Activated CD8-positive, alpha-beta memory T cell treated with anti-CD3 and anti-CD28 coated beads, Interleukin-2, amount 10 ng/mL, durations not matched to agents 7 days and 5 days (primary cell): ENCODE measurements at regions not wholly inside any gene's neighbourhood (a gene's known extent, or its start where the extent isn't known, plus 50 kb on each side); places are given as distances from the start of the nearest gene placed in this dataset.

Experiments used
- ATAC-seq: fragments of 150-1000 bp; cut with Tn5 transposase; one replicate; pipeline ENCODE4 v1.10.0; 2021; ENCODE audit warnings: moderate library complexity
- CTCF ChIA-PET: fragments of 350-600 bp; sonication (Branson Sonifier 250); formaldehyde crosslinking; loops from one replicate; lab custom pipeline; 2021; ENCODE audit warnings: antibody characterized with exemption; lab: Charles Lee
- DNase-seq: peaks from one replicate; pipeline ENCODE4 v3.0.0-alpha.2; 2020
- H3K27ac Mint-ChIP-seq: one replicate; pipeline ENCODE4 v1.8.0; 2021; ENCODE audit warnings: mild to moderate bottlenecking, mixed read lengths
- H3K27me3 Mint-ChIP-seq: one replicate; pipeline ENCODE4 v1.8.0; 2021; ENCODE audit warnings: mixed read lengths
- H3K36me3 Mint-ChIP-seq: one replicate; pipeline ENCODE4 v1.8.0; 2021; ENCODE audit warnings: mild to moderate bottlenecking, mixed read lengths
- H3K4me1 Mint-ChIP-seq: one replicate; pipeline ENCODE4 v1.8.0; 2021; ENCODE audit warnings: mixed read lengths
- H3K4me3 Mint-ChIP-seq: one replicate; pipeline ENCODE4 v1.8.0; 2021; ENCODE audit warnings: mild to moderate bottlenecking, moderate library complexity, mixed read lengths
- H3K9me3 Mint-ChIP-seq: one replicate; pipeline ENCODE4 v1.8.0; 2022; ENCODE audit warnings: low read depth, mixed read lengths

DNA sequence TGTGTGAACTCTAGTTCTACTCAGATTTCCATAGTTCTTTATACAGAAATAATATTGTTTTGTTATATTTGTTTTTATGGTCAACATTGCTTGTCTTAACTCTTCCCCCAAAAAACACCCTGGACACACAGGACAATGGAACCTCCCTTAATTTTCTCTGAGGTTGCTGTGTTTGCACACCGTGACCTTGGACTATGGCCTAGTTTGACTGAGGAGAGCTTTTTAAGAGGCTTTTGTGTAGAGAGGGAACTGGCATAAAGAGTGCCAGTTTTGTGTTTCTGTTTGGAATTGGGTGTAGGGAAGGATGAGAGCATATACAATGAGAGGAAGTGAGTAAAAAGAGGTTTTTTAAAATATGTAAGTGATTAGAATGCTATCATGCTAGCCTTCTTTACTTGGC, 101.1 kb upstream of the MEF2C start:
- CTCF ChIA-PET = no interaction called here
- Mint-ChIP-seq H3K9me3 (no peaks in the 10 kb centered on the region), H3K27me3 (no peaks in the 10 kb centered on the region), H3K4me3 (no peak overlapping the region), H3K36me3 (no peaks in the 10 kb centered on the region), H3K4me1 (peaks cover 9% of the 10 kb centered on the region), H3K27ac (no peak overlapping the region)
- ATAC-seq (no peak), DNase-seq (no peak)

DNA sequence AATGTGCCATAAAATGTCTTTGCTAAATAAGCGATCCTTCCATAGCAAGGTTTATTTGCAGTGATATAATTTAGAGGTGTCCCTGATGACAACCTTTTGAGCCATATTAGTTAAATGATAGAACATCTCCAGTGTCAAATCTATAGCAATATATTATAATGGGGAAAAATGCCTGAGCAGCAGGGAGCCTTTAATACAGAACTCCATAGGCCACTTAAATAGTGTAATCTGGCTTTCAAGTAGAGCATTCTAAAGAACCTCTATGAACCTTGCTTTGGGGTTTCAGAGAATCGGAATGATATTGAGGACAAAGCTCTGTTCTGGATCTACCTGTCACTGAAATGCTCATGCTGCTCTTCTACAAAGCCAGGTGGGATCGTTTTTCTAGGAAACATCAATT, 96.7 kb upstream of the MEF2C start:
- DNase-seq = no peak
- H3K4me1 Mint-ChIP-seq = peaks cover 11% of the 10 kb centered on the region
- no peak for ATAC-seq
- H3K4me3 Mint-ChIP-seq = no peak overlapping the region
- CTCF ChIA-PET = no interaction called here
- no peaks in the 10 kb centered on the region for H3K27me3 Mint-ChIP-seq
- H3K9me3 Mint-ChIP-seq = no peaks in the 10 kb centered on the region
- no peaks in the 10 kb centered on the region for H3K36me3 Mint-ChIP-seq
- H3K27ac Mint-ChIP-seq = no peak overlapping the region

DNA sequence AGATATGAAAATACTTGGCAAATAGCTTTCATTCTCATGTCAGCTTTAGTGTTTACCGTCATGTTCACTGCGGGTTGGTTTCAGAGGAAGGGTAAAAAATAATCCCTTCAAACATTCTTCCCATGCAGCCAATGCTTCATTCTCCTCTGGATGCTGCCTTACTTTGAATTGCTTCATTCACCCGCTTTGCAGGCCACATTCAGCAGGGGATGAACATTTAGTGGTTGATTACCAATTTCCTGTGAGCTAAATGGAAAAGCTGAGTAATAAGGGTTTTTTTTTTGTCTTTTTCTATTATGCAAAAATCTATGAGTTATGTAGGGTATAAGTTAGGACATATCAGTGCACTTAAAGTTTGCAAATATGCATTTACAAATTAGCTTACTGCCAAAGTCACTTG, 96.3 kb upstream of the MEF2C start:
- DNase-seq = no peak

DNA sequence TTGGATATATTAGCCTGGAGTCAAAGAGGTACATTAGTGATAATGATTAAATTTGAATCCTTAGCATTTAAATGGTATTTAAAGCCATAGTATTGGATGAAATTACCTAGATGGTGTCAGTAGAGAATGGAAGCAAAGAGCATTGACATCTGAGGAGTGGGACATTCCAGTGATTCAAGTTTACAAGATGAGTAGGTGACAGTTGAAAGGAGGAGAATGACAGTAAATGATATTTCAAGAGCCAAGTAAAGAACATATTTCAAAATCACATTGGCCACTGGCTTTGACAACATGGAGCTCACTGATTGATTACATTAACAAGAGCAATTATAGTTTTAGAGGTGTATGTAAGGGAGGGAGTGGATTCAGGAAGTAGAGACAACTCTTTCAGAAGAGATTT, 93.9 kb upstream of the MEF2C start:
- Mint-ChIP-seq H3K36me3 (no peaks in the 10 kb centered on the region), H3K27me3 (no peaks in the 10 kb centered on the region), H3K4me1 (peaks cover 11% of the 10 kb centered on the region), H3K27ac (no peak overlapping the region), H3K9me3 (no peaks in the 10 kb centered on the region), H3K4me3 (no peak overlapping the region)
- CTCF ChIA-PET = no interaction called here
- ATAC-seq (no peak), DNase-seq (no peak)

More for the DNA sequence above, 96.3 kb upstream of the MEF2C start:
- Mint-ChIP-seq H3K4me3 (no peak overlapping the region), H3K4me1 (peaks cover 11% of the 10 kb centered on the region), H3K36me3 (no peaks in the 10 kb centered on the region), H3K27ac (no peak overlapping the region), H3K9me3 (no peaks in the 10 kb centered on the region), H3K27me3 (no peaks in the 10 kb centered on the region)
- CTCF ChIA-PET = no interaction called here
- peak; percentile 9 for ATAC-seq

DNA sequence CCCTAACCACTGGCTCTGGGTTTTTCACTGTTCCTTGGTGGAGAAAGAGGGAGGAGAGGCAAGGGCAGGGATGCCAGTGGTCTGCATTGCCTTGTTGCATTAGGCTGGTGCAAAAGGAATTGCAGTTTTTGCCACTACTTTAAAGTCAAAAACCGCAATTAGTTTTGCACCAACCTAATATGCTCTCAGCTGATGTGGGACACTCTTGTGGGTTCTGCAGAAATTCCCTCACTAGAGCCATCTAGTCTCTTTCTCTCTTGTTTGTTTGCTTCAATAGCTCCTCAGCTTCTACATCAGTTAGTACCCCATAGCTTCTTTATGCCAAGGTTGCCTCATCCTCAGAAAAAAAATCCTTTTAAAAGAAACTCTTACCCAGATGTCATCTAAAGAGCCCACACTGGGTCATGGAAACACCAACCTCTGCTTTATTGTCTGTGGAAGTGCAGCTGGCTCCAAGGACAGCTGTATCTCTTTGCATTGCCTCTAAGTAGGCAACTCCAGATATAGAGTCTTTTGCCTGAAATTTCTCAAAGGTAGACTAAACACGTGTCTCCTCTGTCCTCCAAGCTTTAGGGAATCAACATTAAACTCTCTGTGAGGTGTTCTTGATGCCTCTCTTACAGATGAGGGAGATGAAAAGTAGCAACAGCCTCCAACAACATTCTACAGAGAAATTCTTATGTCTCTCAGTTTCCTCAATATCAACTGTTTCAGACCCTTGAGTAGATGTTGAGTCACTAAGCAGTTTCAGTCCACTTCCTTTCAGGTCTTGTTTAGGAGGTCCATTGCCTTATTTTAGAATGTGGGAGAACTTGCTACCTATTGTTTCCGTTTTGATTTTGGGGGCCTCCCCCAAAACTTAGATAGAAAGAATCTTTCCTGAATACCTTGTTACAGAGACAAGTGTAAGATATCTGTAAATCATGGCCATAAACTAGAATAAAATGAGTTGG, 84.9 kb upstream of the MEF2C start:
- Mint-ChIP-seq H3K27me3 (no peaks in the 10 kb centered on the region), H3K4me1 (no peaks in the 10 kb centered on the region), H3K36me3 (no peaks in the 10 kb centered on the region), H3K9me3 (peaks cover 2% of the 10 kb centered on the region), H3K27ac (no peak overlapping the region), H3K4me3 (no peak overlapping the region)
- no peak for DNase-seq
- no peak for ATAC-seq
- CTCF ChIA-PET = no interaction called here

DNA sequence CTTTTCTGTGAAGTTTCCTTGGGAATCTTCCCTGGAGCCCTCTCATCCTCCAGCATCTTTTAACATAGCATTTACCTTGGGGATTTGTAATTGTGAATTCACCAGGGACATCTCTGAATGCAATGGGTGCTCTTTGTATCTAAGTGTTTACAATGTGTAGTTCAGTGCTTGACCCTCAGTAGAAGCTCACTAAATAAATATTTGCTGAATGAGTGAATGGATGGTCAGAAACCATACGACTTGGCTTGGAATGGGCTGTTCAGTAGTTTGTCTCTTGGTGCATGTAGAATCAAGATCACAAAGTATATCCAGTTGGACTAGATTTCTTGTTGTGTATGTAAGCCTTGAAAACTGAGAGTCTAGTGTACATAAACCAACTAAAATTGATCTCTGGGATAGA, 81.8 kb upstream of the MEF2C start:
- H3K4me3 Mint-ChIP-seq = no peak overlapping the region
- DNase-seq (no peak), ATAC-seq (no peak)
- H3K36me3 Mint-ChIP-seq = no peaks in the 10 kb centered on the region
- no peaks in the 10 kb centered on the region for H3K27me3 Mint-ChIP-seq
- peaks cover 2% of the 10 kb centered on the region for H3K9me3 Mint-ChIP-seq
- H3K4me1 Mint-ChIP-seq = no peaks in the 10 kb centered on the region
- CTCF ChIA-PET = no interaction called here
- no peak overlapping the region for H3K27ac Mint-ChIP-seq

DNA sequence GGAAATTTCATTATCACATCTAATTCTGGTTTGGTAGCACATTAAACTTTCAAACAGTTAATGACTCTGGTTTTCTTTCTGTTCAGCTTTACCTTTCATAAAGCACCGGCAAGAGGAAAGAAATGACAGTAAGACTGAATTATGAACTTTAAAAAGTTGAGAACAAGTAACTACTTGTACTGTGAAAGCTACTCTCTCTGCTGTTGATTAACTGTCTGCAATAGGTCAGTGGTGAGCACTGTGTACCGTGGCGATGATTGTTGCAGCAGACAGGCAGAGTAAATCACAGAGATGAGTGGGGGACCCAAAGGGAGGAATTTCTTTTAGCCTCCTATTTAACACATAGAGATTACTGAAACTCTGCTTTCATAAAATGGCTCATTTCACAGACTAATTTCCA, 74.0 kb upstream of the MEF2C start:
- no peaks in the 10 kb centered on the region for H3K9me3 Mint-ChIP-seq
- CTCF ChIA-PET = no interaction called here
- no peak for DNase-seq
- no peak overlapping the region for H3K27ac Mint-ChIP-seq
- H3K4me1 Mint-ChIP-seq = no peaks in the 10 kb centered on the region
- no peak overlapping the region for H3K4me3 Mint-ChIP-seq
- ATAC-seq = no peak
- no peaks in the 10 kb centered on the region for H3K27me3 Mint-ChIP-seq
- H3K36me3 Mint-ChIP-seq = no peaks in the 10 kb centered on the region

DNA sequence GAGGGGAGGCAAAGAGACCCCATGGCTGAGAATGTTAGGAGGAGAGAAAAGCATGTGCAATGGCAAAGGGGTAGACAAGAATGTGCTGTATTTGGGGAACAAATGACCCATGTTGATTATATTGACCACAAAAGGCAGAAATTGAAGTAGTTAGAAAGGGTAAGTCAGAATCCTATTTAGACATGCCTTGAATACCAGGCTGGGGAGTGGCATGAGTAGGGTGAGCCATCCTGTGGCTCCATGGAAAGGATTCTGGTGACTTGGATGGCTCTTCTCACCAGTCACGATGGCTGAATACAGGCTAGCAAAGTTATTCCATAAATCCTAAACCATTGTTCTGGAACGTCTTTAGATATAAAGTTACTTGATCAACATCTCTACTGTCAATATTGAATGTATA, 73.4 kb upstream of the MEF2C start:
- ATAC-seq (no peak), DNase-seq (no peak)
- Mint-ChIP-seq H3K4me1 (no peaks in the 10 kb centered on the region), H3K36me3 (no peaks in the 10 kb centered on the region), H3K9me3 (no peaks in the 10 kb centered on the region), H3K27me3 (no peaks in the 10 kb centered on the region), H3K27ac (no peak overlapping the region), H3K4me3 (no peak overlapping the region)
- CTCF ChIA-PET = no interaction called here

DNA sequence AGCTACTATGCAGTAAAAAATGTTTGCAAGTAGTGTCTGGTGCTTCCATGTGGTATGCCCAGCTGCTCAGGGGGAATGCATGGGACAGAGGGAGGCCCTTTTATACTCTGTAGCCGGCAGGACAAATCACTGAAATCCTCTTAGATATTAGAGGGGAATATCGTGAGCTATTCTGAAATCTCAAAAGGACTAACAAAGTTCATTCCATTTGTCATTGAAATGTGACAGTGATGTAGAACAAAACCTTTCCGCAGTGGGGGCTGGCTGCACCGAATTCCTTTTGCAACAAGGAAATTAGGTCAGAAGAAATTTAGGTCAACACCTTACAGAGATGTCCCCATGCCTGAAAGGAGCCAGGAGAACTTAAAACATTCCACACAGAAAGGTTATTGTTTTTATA, 72.4 kb upstream of the MEF2C start:
- ATAC-seq = no peak
- CTCF ChIA-PET = no interaction called here
- no peaks in the 10 kb centered on the region for H3K9me3 Mint-ChIP-seq
- no peak overlapping the region for H3K4me3 Mint-ChIP-seq
- DNase-seq = no peak
- no peaks in the 10 kb centered on the region for H3K36me3 Mint-ChIP-seq
- H3K4me1 Mint-ChIP-seq = no peaks in the 10 kb centered on the region
- H3K27ac Mint-ChIP-seq = no peak overlapping the region
- H3K27me3 Mint-ChIP-seq = no peaks in the 10 kb centered on the region

DNA sequence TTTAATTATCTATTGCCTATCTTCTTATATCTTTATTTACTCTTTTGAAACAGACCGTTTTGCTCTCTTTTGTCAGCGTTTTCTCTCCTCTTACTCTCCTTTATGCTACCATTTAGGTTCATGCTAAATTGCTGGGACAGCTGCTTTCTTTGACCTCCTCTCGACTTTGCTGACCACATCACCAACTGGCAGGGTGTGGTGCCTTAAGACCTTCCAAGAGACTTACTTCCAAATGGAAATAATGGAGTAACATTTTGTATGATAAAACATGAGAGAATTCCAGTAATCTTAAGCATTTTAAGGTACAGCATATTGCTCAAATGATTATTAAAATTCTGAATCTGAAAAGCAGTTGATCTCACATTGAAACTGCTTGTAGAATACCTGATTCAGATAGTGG, 71.5 kb upstream of the MEF2C start:
- CTCF ChIA-PET = no interaction called here
- Mint-ChIP-seq H3K27me3 (no peaks in the 10 kb centered on the region), H3K9me3 (no peaks in the 10 kb centered on the region), H3K27ac (no peak overlapping the region), H3K4me1 (no peaks in the 10 kb centered on the region), H3K36me3 (no peaks in the 10 kb centered on the region), H3K4me3 (no peak overlapping the region)
- DNase-seq = no peak
- ATAC-seq = no peak

DNA sequence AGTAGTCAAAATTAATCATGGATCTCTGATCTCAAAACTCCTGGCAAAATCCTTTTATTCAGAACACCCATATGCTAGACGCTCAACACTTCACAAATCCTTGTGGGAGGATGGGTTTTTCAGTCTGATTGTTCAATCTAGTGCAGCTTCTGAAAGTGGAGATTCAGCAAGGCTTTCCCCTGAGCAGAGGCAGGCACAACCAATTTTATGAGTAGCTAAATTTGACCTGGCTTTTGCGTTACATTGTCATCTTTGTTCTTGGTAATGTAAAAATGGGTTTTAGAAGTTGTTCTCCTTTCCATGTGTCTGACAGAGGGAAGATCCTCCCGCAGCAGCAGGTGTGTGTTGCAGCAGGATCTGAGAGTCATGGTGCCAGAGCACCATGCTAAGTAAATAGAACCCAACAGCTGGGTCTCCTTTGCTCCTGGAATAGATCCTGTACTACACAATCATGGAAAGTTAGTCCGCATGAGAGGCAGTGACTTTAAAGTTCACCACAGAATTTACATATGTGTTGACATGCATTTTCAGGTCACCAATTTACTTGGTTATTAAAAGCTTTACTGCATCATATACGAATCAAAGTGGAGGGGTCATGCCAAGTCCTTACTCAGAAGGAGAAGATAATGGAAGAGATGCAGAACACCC, 70.1 kb upstream of the MEF2C start:
- CTCF ChIA-PET = no interaction called here
- ATAC-seq = no peak
- no peak for DNase-seq
- H3K27me3 Mint-ChIP-seq = no peaks in the 10 kb centered on the region
- H3K4me3 Mint-ChIP-seq = no peak overlapping the region
- no peaks in the 10 kb centered on the region for H3K9me3 Mint-ChIP-seq
- H3K36me3 Mint-ChIP-seq = no peaks in the 10 kb centered on the region
- H3K27ac Mint-ChIP-seq = no peak overlapping the region
- no peaks in the 10 kb centered on the region for H3K4me1 Mint-ChIP-seq

DNA sequence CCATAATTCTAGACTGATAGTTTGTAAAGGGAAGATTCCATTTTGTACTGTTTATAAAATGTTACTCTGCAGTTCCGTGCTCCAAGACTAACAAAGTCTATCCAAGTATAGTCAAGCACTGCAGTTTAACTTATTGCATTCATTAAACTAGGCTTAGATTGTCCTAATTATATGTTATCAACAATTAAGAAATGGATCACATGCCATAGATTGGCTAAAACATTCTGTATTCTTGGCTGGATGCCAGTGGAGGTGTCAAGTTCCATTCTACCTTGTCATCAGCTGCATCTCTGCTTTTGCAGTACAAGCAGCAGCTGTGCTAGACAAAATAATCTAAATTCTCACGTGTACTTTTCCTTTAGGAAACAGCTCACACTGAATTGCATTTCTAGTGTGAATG, 69.4 kb upstream of the MEF2C start:
- CTCF ChIA-PET = no interaction called here
- Mint-ChIP-seq H3K9me3 (no peaks in the 10 kb centered on the region), H3K27me3 (no peaks in the 10 kb centered on the region), H3K27ac (no peak overlapping the region), H3K4me3 (no peak overlapping the region), H3K4me1 (no peaks in the 10 kb centered on the region), H3K36me3 (no peaks in the 10 kb centered on the region)
- ATAC-seq (no peak), DNase-seq (no peak)

DNA sequence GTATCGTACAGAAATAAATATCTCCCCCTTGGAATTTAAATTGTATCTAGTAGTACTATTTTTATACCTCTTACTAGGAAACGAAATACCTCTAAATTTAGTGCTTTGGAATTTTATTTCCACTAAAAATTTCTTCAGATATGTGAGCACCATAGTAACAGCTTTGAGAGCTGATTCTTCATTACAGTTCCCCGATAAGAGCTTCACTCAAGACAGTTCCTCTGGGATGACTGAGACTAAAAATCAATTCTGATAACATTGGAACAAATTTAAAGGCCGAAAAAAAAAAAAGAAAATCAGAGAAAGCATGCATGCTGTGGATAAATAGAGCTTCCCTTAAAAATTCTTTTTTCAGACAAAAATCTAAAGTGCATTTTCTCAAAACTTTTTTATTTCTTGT, 68.5 kb upstream of the MEF2C start:
- H3K4me3 Mint-ChIP-seq = no peak overlapping the region
- CTCF ChIA-PET = no interaction called here

More for the DNA sequence above, 68.5 kb upstream of the MEF2C start:
- Mint-ChIP-seq H3K36me3 (no peaks in the 10 kb centered on the region), H3K27ac (no peak overlapping the region), H3K27me3 (no peaks in the 10 kb centered on the region), H3K9me3 (no peaks in the 10 kb centered on the region), H3K4me1 (no peaks in the 10 kb centered on the region)
- DNase-seq = no peak
- ATAC-seq = no peak
